SKM-1 (cell line): ENCODE measurements at regions not wholly inside any gene's neighbourhood (a gene's known extent, or its start where the extent isn't known, plus 50 kb on each side); places are given as distances from the start of the nearest gene placed in this dataset.
"Not testable (repeated sequence)": the region's sequence is repeated elsewhere in the genome, so short reads cannot be mapped to it uniquely, and the experiment has no call there.

Experiments
- DNase-seq: peaks from one replicate; lab custom pipeline; 2025; ENCODE audit not compliant: unreplicated experiment; lab: John Stamatoyannopoulos, UW

DNA sequence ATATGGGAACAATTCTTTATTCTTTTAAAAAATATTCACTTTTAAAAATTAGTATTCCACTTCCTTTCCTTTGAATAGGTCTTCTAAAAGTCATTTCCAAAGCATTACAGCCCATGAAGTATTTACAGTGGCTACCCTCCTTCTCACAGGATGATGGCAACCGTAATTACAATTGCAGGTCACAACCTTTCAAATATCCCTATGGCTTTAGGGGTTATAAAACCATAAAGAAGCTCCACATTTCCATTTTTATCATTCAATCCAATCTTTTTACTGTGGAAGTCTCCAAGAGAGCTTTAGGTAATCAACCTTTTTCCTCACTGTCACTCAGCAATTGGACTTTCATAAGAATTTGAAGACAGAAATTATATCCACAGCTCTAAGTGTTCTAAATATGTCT is 488.9 kb upstream of the CA10 start:
- no peak for DNase-seq

GRCh38 chr17:52636443-52636842 is 477.9 kb upstream of the CA10 start:
- DNase-seq = no peak

DNA sequence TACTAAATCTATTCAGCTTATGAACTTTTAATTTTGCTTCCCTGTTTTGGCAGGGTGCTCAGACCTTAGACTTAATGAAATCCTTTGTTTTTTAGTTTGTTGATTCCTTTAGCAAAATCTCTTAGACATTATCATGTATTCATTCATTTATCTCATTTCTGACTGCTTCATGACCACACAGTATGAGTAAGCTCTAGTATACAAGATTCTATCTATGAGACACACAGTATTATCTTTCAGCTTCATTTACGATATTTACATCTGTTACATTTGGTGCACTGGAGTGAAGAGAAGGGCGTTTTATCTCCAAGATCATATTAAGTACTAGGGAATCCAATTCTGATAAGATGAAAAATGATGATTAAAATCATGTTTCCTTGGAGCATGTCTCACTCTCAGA is 448.1 kb upstream of the CA10 start:
- DNase-seq = no peak

DNA sequence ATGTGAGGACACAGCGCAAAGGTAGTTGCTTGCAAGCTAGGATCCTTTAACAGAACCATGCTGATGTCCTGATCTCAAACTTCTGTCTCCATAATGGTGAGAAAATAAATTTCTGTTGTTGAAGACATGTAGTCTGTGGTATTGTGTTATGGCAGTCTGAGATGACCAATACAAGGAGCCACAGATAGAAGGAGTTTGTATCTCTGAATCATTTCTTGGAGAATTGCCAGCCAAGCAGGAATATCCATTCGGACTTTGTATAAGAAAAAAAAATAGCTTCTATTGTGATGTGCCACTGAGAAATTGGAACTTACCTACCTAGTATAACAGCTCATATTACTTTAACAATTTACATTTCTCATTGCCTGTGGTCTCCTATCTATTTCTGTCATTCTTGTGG is 447.6 kb upstream of the CA10 start:
- DNase-seq = no peak

DNA sequence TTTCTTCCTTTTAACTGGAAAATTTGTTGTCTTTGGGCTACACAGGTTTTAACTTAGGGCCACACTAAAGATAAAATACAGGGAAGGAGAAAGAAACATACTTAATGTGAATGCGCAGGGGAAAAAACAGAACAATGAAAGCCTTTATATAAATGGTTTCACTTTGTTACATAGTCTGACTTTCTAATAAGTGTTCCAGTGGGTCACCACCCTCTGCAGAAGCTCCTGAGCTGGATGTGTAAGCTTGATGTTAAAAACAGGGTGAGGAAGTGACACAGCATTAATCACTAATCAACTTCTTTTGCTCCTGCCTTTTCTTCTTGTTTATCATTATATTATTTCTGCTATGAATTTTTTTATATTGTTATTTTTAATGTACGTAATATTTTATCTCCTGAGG is 445.6 kb upstream of the CA10 start:
- no peak for DNase-seq

DNA sequence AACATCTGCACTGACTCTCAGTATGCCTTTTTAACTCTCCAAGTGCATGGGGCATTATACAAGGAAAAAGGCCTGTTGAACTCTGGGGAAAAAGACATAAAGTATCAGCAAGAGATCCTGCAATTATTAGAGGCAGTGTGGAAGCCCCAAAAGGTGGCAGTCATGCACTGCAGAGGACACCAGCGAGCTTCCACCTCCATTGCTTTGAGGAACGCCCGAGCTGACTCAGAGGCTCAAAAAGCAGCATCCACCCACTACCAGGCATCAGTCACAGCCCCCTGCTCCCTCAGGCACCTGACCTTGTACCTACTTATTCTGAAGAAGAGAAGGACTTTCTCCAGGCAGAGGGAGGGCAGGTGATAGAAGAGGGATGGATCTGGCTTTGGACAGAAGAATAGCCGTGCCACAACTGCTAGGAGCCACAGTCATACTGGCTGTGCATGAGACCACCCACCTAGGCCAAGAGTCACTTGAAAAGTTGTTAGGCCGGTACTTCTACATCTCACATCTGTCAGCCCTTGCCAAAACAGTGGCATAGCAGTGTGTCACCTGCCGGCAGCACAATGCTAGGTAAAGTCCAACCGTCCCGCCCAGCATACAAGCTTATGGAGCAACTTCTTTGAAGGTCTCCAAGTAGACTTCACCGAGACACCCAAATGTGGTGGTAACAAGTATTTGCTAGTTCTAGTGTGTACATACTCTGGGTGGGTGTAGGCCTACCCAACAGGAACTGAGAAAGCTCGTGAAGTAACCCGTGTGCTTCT is 439.1 kb upstream of the CA10 start:
- not testable (repeated sequence) for DNase-seq

GRCh38 chr17:52594516-52594915 is 436.0 kb upstream of the CA10 start:
- no peak for DNase-seq

DNA sequence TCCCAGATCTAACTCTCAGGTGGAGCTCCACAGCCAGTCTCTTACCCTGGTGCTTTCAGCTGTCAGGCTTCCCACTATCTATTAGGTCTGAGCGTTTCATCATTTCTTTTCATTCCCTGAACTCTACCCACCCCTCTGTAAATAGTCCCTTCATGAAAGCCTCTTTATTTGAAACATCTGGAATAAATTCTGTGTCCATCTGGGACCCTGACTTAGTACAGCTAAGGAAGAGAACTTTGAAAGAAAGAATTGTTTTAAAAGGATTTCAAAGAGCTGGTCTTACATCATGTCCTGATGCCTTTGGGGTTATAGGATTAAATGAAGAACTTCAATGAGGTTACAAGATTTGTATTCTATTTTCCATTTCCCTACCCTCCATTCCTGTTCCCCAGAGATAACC is 388.5 kb upstream of the CA10 start:
- DNase-seq = no peak

- no peak for DNase-seq
Observed at GRCh38 chr17:52546493-52546892, 388.0 kb upstream of the CA10 start.

GRCh38 chr17:52537421-52537820 is 378.9 kb upstream of the CA10 start:
- DNase-seq = no peak

- DNase-seq = no peak
Observed at GRCh38 chr17:52536489-52536888, 378.0 kb upstream of the CA10 start.

- DNase-seq = no peak
Observed at GRCh38 chr17:52532373-52532772, 373.9 kb upstream of the CA10 start.

- no peak for DNase-seq
Observed at GRCh38 chr17:52524096-52524637, 365.7 kb upstream of the CA10 start.

DNA sequence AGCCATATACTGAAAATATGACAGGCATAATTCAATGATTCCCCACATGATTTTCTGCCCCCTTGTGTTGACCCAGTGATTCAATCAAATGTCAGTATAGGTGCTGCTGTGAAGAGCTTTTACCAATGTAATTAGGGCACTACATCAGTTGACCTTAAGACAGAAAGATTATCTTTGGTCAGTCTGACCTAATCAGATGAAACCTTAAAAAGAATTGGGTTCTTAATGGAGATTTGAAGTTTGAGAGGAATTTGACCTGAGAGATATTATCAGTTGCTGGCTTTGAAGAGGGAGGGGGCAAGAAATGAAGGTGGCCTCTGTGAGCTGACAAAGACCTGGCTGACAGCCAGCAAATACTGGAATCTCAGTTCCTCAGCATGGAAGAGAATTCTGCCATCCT is 358.7 kb upstream of the CA10 start:
- no peak for DNase-seq

- DNase-seq = no peak
Observed at GRCh38 chr17:52515927-52516326, 357.4 kb upstream of the CA10 start.

DNA sequence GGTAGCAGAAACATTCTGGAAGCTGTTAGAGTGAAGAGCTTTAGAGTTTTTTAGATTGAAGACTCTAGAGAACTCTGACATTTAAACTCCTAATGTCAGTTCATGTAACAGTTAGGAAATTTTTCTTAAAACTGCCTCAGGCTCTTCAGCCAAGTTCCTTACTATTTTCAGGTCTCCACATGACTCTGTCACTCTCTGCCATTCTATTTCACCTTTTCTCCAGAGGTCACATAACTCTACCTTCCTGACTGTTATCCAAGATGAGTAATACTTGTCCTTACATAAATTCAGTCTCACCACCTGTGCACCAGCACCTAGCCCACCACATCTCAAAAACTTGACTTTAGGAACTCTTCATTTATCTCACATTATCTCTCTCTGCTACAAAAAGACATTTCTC is 347.1 kb upstream of the CA10 start:
- DNase-seq = no peak

DNA sequence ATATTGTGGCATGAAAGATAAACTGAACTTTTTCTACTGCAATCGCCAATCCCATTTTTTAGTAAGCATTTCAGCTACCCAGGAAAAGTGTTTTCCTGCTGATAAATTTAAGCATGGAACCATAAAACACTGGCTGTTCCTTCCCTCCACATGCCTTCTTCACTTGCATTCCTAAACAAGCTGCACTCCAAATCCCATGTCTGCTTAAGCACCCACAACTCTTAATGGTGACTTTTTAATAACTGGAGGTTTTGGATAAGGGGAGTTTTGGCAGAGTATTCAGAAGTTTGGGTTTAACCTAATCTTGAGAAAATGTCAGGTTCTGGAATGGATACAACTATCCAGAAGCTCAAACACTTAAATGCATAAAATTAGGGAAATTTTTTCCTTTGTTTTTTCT is 345.6 kb upstream of the CA10 start:
- DNase-seq = no peak

DNA sequence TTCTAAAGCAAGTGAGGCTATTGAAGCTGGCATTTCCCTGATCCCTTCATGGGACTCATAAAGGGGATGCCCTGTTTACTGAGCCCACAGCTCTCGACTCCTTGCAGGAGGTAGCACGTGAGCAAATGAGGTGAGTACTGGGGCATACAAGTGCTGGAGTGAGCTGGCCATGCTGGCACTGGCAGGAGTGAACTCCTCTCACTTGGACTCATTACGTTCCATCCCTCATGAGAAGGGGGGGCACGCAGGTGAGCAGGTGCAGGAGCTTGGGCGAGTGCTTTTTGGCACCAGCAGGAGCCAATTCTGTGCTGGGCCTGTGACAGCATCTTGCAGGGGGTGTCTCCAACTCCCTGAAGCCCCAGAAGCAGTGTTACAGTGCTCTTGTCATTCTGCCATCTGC is 337.1 kb upstream of the CA10 start:
- no peak for DNase-seq

GRCh38 chr17:52482271-52482670 is 323.8 kb upstream of the CA10 start:
- DNase-seq = no peak

DNA sequence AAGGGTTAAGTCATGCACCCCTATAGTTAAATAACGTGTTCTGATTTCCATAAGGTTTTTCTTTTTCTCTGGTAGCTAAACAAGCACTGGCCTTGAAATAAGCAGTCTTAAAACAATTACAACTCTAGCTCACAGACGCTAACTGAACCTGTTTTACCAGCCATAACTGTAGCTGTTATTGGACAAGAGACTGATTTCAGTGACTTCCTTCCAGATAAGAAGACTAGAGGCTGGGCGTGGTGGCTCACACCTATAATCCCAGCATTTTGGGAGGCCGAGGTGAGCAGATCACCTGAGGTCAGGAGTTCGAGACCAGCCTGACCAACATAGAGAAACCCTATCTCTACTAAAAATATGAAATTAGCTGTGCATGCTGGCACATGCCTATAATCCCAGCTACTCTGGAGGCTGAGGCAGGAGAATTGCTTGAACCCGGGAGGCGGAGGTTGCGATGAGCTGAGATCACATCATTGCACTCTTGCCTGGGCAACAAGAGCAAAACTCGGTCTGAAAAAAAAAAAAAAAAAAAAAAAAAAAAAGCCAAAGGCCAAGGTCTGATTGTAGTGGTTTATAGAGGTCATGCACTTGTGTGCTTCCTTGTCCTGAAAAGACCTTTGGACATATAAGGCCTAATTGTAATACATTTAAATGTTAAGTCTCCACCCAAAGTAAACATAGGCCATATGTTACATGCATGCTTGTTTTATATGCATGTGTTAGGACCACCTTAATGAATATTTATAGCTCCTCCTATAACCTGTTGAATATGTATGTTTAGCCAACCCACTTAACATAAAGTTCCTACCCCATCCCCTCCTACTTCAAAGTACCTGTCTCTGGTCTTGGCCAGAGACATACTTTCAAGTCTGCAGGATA is 319.5 kb upstream of the CA10 start:
- DNase-seq = no peak

DNA sequence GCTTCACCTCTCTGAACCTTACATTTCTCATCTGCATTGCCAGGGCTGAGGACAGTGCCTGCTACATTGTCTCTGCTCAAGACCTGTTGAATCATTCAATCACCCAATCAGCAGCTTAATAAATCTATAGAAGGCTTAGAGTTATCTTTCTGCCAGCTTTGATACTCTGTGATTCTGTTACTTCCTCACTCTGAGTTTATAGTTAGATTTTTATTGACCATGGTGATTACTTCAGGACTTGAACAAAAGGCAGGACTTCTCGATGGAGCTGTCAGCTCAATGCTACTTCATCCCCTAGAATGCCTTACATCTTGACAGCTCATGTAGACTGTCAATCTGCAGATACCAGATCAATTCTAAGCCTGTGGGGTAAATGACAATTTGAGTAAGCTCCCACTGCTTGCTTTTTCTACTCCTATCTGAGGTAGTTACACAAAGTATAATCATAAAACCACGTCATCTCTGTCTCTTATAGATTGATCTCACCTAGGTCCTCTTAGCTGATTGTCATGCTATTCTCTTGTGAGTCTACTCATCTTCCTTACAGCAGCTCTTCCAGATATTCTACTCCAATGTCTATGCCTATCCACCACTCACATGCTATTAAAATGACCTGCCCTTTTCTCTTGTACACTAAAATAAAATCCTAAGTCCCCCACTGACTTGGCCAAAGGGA is 318.3 kb upstream of the CA10 start:
- no peak for DNase-seq

- no peak for DNase-seq
Observed at GRCh38 chr17:52470553-52470952, 312.0 kb upstream of the CA10 start.
